ENCODE measurements at regions not wholly inside any gene's neighbourhood (a gene's known extent, or its start where the extent isn't known, plus 50 kb on each side); places are given as distances from the start of the nearest gene placed in this dataset.
A peak's percentile ranks its signal among the peaks of the same experiment; 100 is the strongest.

GRCh38 chr15:31433091-31433490, 106.5 kb downstream of the KLF13 start:
- TF ChIP-seq CTCF (conservative IDR thresholded peaks at IDR 0.05; ENCODE audit: low read depth, low read length): no peak
- no peak for DNase-seq (ENCODE audit: low read depth)
- H3K4me3 ChIP-seq (ENCODE audit: low read depth, low read length): no peak overlapping the region

GRCh38 chr15:31433574-31433973, 106.9 kb downstream of the KLF13 start:
- no peak for TF ChIP-seq CTCF (conservative IDR thresholded peaks at IDR 0.05; ENCODE audit: low read depth, low read length)
- H3K4me3 ChIP-seq (ENCODE audit: low read depth, low read length): no peak overlapping the region
- no peak for DNase-seq (ENCODE audit: low read depth)

GRCh38 chr15:31434275-31434587, 107.6 kb downstream of the KLF13 start:
- no peak for DNase-seq (ENCODE audit: low read depth)
- TF ChIP-seq CTCF (conservative IDR thresholded peaks at IDR 0.05; ENCODE audit: low read depth, low read length): no peak
- H3K4me3 ChIP-seq (ENCODE audit: low read depth, low read length): no peak overlapping the region

GRCh38 chr15:31434588-31435260, 108.1 kb downstream of the KLF13 start:
- DNase-seq (ENCODE audit: low read depth): no peak
- TF ChIP-seq CTCF (conservative IDR thresholded peaks at IDR 0.05; ENCODE audit: low read depth, low read length): no peak
- no peak overlapping the region for H3K4me3 ChIP-seq (ENCODE audit: low read depth, low read length)

- no peak for DNase-seq (ENCODE audit: low read depth)
- no peak overlapping the region for H3K4me3 ChIP-seq (ENCODE audit: low read depth, low read length)
- TF ChIP-seq CTCF (conservative IDR thresholded peaks at IDR 0.05; ENCODE audit: low read depth, low read length): peak; percentile 67
Measured at GRCh38 chr15:31435261-31435911, 108.8 kb downstream of the KLF13 start.

GRCh38 chr15:31435912-31436628, 109.4 kb downstream of the KLF13 start:
- DNase-seq (ENCODE audit: low read depth): no peak
- no peak for TF ChIP-seq CTCF (conservative IDR thresholded peaks at IDR 0.05; ENCODE audit: low read depth, low read length)
- H3K4me3 ChIP-seq (ENCODE audit: low read depth, low read length): no peak overlapping the region
